ENCODE measurements at regions not wholly inside any gene's neighbourhood (a gene's known extent, or its start where the extent isn't known, plus 50 kb on each side); places are given as distances from the start of the nearest gene placed in this dataset.

- ChIA-PET RAD21 (ENCODE audit: unreplicated experiment) (no interaction called here), CTCF (interaction anchor here (1.1 kb wide), 1 partner anchor 20 kb away, joined by 3 read pairs; no protein-coding TSS in a partner anchor), POLR2A (interaction anchor here (0.6 kb wide), 1 partner anchor 517 kb away, joined by 3 read pairs; no protein-coding TSS in a partner anchor), SMC1A (ENCODE audit: uncharacterized antibody, unreplicated experiment) (interaction anchor here (1.0 kb wide), 1 partner anchor 9 kb away, joined by 3 read pairs; no protein-coding TSS in a partner anchor)
- FAIRE-seq: no peak
- Histone ChIP-seq H3K9me3 (replicated peaks; ENCODE audit: control insufficient read depth, insufficient read depth, low read length) (no peaks in the 10 kb centered on the region), H3K4me2 (ENCODE audit: control insufficient read depth, insufficient read depth) (no peak overlapping the region), H3K27me3 (replicated peaks in 1 of 2; ENCODE audit: control insufficient read depth in 2 of 2, insufficient read depth in 2 of 2, low read length in 1 of 2) (no peaks in the 10 kb centered on the region), H3K4me1 (ENCODE audit: control insufficient read depth, insufficient read depth, low read length) (no peaks in the 10 kb centered on the region), H2AFZ (ENCODE audit: control insufficient read depth, low read depth, low read length) (no peak overlapping the region), H3K36me3 (ENCODE audit: control insufficient read depth in 2 of 2, insufficient read depth in 2 of 2, low read length in 1 of 2) (no peaks in the 10 kb centered on the region), H4K20me1 (ENCODE audit: control insufficient read depth, insufficient read depth) (no peaks in the 10 kb centered on the region), H3K79me2 (ENCODE audit: control insufficient read depth, insufficient read depth, low read length) (no peaks in the 10 kb centered on the region), H3K27ac (ENCODE audit: control insufficient read depth, insufficient read depth) (no peak overlapping the region), H3K9ac (ENCODE audit: control insufficient read depth, insufficient read depth, low read length) (no peak overlapping the region), H3K4me3 (no peak overlapping the region)
- no peak for ATAC-seq
- no peak for DNase-seq (ENCODE audit: low read depth, low spot score)
- no peak for TF ChIP-seq NBN (IDR thresholded peaks at IDR 0.05)
- WGBS (ENCODE audit: insufficient coverage, insufficient replicate concordance, low lambda C conversion rate, missing lambda C conversion rate): 2% methylated on average over 2 of the region's 2 CpGs
- no TSS peak for BruUV-seq (replicated peaks)
- in situ Hi-C loops (cut with MboI) (no loop called here), intact Hi-C loops (cut with micrococcal nuclease; ENCODE audit: unreplicated experiment) (no loop called here)
These were observed 120.4 kb downstream of the CHD9NB start for GRCh38 chr16:52932321-52932720.

GRCh38 chr16:52929478-52930400 is 123.0 kb downstream of the CHD9NB start:
- ChIA-PET RAD21 (ENCODE audit: unreplicated experiment) (no interaction called here), POLR2A (no interaction called here), SMC1A (ENCODE audit: uncharacterized antibody, unreplicated experiment) (interaction anchor here (4.7 kb wide), 1 partner anchor 16 kb away, joined by 18 read pairs; no protein-coding TSS in a partner anchor), CTCF (no interaction called here)
- FAIRE-seq: no peak
- no peak overlapping the region for H3K4me3 ChIP-seq
- H3K9me3 ChIP-seq (replicated peaks; ENCODE audit: control insufficient read depth, insufficient read depth, low read length): no peaks in the 10 kb centered on the region; the same call in 2 of the 3 replicates
- 0% methylated on average over 2 of the region's 2 CpGs for WGBS (ENCODE audit: insufficient coverage, insufficient replicate concordance, low lambda C conversion rate, missing lambda C conversion rate)
- H3K4me2 ChIP-seq (ENCODE audit: control insufficient read depth, insufficient read depth): no peak overlapping the region
- no TSS peak for BruUV-seq (replicated peaks)
- no peak for DNase-seq (ENCODE audit: low read depth, low spot score)
- no peak overlapping the region for H2AFZ ChIP-seq (ENCODE audit: control insufficient read depth, low read depth, low read length)
- no peak for ATAC-seq
- intact Hi-C loops (cut with micrococcal nuclease; ENCODE audit: unreplicated experiment) (no loop called here), in situ Hi-C loops (cut with MboI) (no loop called here)
- no peak overlapping the region for H3K27ac ChIP-seq (ENCODE audit: control insufficient read depth, insufficient read depth)
- H3K36me3 ChIP-seq (ENCODE audit: control insufficient read depth in 2 of 2, insufficient read depth in 2 of 2, low read length in 1 of 2): no peaks in the 10 kb centered on the region
- H3K79me2 ChIP-seq (ENCODE audit: control insufficient read depth, insufficient read depth, low read length): no peaks in the 10 kb centered on the region
- H3K9ac ChIP-seq (ENCODE audit: control insufficient read depth, insufficient read depth, low read length): no peak overlapping the region
- no peaks in the 10 kb centered on the region for H3K27me3 ChIP-seq (replicated peaks in 1 of 2; ENCODE audit: control insufficient read depth in 2 of 2, insufficient read depth in 2 of 2, low read length in 1 of 2)
- H3K4me1 ChIP-seq (ENCODE audit: control insufficient read depth, insufficient read depth, low read length): no peaks in the 10 kb centered on the region
- no peaks in the 10 kb centered on the region for H4K20me1 ChIP-seq (ENCODE audit: control insufficient read depth, insufficient read depth)
- no peak for TF ChIP-seq RB1 (IDR thresholded peaks at IDR 0.05; ENCODE audit: borderline replicate concordance)
- TF ChIP-seq SIX5 (IDR thresholded peaks at IDR 0.05; ENCODE audit: low read depth, low read length, severe bottlenecking): no peak
- no peak for TF ChIP-seq CUX1 (IDR thresholded peaks at IDR 0.05; ENCODE audit: insufficient replicate concordance, low read depth, low read length)
- TF ChIP-seq EZH2 (IDR thresholded peaks at IDR 0.05; ENCODE audit: borderline replicate concordance, control insufficient read depth, low read depth, low read length): no peak
- TF ChIP-seq E4F1 (IDR thresholded peaks at IDR 0.05; ENCODE audit: borderline replicate concordance, partially characterized antibody): no peak
- no peak for TF ChIP-seq SP1 (IDR thresholded peaks at IDR 0.05; ENCODE audit: low read depth, low read length)
- TF ChIP-seq LARP7 (IDR thresholded peaks at IDR 0.05): no peak

All from GM12878 (cell line).